ENCODE measurements at regions not wholly inside any gene's neighbourhood (a gene's known extent, or its start where the extent isn't known, plus 50 kb on each side); places are given as distances from the start of the nearest gene placed in this dataset.

DNA sequence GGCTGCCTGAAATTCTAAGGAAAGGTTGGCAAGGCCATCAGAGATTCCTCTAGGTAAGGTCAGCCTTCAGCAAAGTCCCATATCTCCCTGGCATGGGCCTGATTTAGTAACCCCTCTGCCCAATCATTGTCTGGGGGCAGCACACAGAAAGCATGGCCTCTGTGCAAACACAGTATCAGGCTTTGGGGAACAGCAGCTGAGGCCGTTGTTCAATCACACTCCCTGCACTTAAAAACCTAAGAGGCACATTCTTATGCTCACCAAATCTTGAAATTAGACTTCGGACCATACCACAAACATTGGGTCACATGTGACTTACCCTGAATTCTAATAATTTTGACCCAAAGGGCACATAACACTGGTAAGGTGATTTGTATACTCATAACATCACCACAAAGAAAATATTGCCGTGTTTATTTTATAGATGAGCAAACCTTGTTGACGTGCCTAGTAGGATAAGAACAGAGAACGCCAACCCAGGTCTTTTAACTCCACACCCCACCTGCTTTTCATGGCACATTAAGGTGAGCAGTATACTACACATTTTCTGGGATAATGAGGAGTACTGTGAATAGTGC, 212.7 kb downstream of the HNMT start:
- no peaks in the 10 kb centered on the region for H3K4me1 ChIP-seq (ENCODE audit: insufficient read depth, low read length, poor library complexity, severe bottlenecking)
- H3K27me3 ChIP-seq (replicated peaks; ENCODE audit: insufficient read depth, low read depth, low read length, poor library complexity) = no peaks in the 10 kb centered on the region
- H3K4me3 ChIP-seq (ENCODE audit: low read depth, low read length, poor library complexity, severe bottlenecking) = no peak overlapping the region
- no peak for TF ChIP-seq EZH2 (IDR thresholded peaks at IDR 0.05; ENCODE audit: borderline replicate concordance, low read depth, low read length, poor library complexity, severe bottlenecking)
- TF ChIP-seq, protein P1, sequence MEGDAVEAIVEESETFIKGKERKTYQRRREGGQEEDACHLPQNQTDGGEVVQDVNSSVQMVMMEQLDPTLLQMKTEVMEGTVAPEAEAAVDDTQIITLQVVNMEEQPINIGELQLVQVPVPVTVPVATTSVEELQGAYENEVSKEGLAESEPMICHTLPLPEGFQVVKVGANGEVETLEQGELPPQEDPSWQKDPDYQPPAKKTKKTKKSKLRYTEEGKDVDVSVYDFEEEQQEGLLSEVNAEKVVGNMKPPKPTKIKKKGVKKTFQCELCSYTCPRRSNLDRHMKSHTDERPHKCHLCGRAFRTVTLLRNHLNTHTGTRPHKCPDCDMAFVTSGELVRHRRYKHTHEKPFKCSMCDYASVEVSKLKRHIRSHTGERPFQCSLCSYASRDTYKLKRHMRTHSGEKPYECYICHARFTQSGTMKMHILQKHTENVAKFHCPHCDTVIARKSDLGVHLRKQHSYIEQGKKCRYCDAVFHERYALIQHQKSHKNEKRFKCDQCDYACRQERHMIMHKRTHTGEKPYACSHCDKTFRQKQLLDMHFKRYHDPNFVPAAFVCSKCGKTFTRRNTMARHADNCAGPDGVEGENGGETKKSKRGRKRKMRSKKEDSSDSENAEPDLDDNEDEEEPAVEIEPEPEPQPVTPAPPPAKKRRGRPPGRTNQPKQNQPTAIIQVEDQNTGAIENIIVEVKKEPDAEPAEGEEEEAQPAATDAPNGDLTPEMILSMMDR (conservative IDR thresholded peaks at IDR 0.05; ENCODE audit: low read depth, low read length) = no peak
- intact Hi-C loops (cut with micrococcal nuclease; ENCODE audit: unreplicated experiment) = no loop called here
- no peak overlapping the region for H3K27ac ChIP-seq (ENCODE audit: low read depth, low read length, poor library complexity, severe bottlenecking)
- no peak for DNase-seq (ENCODE audit: low spot score)
- CTCF ChIA-PET = no interaction called here
- no peaks in the 10 kb centered on the region for H3K9me3 ChIP-seq (ENCODE audit: low read depth, low read length, poor library complexity, severe bottlenecking)
- POLR2A ChIA-PET (ENCODE audit: low non-redundant PET) = no interaction called here
- BruUV-seq (replicated peaks) = no TSS peak
- H3K36me3 ChIP-seq (ENCODE audit: insufficient read depth, low read length, poor library complexity, severe bottlenecking) = no peaks in the 10 kb centered on the region

DNA sequence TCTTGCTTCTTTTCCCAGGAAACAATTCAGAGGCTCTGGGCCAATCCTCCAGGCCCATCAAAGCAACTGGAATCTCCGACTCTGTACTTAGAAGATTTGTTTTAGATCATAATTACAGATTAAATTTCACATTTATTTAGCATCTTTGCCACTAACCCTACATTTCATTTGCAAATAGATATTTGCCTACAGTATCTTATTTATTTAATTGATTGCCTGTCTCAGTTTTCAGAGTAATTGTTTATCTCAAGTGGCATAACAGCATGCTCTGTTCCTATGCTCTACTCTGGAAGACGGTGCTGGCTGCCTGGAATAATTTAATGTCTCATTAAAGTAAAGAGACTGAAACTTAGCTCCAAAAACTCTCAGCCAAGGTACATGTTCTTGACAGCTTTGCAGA, 213.4 kb downstream of the HNMT start:
- H3K36me3 ChIP-seq (ENCODE audit: insufficient read depth, low read length, poor library complexity, severe bottlenecking) = no peaks in the 10 kb centered on the region
- TF ChIP-seq, protein P1 (conservative IDR thresholded peaks at IDR 0.05; ENCODE audit: low read depth, low read length) = no peak
- no peak for TF ChIP-seq EZH2 (IDR thresholded peaks at IDR 0.05; ENCODE audit: borderline replicate concordance, low read depth, low read length, poor library complexity, severe bottlenecking)
- ChIA-PET CTCF (no interaction called here), POLR2A (ENCODE audit: low non-redundant PET) (no interaction called here)
- DNase-seq (ENCODE audit: low spot score) = no peak
- no peaks in the 10 kb centered on the region for H3K4me1 ChIP-seq (ENCODE audit: insufficient read depth, low read length, poor library complexity, severe bottlenecking)
- no peaks in the 10 kb centered on the region for H3K9me3 ChIP-seq (ENCODE audit: low read depth, low read length, poor library complexity, severe bottlenecking)
- no peaks in the 10 kb centered on the region for H3K27me3 ChIP-seq (replicated peaks; ENCODE audit: insufficient read depth, low read depth, low read length, poor library complexity)
- intact Hi-C loops (cut with micrococcal nuclease; ENCODE audit: unreplicated experiment) = no loop called here
- no TSS peak for BruUV-seq (replicated peaks)
- H3K4me3 ChIP-seq (ENCODE audit: low read depth, low read length, poor library complexity, severe bottlenecking) = no peak overlapping the region
- no peak overlapping the region for H3K27ac ChIP-seq (ENCODE audit: low read depth, low read length, poor library complexity, severe bottlenecking)

DNA sequence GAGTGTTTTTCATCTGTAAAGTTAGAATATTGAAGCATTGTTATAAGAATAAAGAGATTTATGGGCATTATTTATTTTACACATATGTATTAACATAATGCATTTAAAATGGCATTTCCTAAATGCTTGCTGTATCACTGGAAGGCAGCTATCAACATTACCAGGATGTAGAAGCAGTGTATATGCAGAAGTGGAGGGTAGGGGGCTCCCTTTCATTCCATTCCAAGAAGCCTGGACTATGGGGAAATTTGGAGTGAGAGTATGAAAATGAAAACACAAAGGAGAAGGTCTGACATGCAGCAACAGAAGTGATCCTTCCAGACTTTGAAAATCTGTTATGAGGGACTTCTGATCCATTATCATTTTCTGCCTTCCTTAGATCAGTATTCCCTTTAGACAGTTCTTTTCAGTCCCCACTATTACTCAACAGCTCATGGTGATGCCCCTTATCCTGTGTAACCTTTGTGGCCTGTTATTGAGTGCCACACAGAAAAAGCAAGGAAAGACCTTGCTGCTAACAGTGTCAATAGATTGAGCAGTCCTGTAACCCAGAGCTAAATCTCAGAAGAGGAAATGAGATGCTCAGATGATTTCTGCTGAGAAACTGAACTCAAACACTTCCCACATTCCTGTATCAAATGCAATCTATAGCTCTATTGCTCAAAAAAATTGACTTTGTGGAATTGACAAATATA, 216.6 kb downstream of the HNMT start:
- no TSS peak for BruUV-seq (replicated peaks)
- DNase-seq (ENCODE audit: low spot score) = peak; percentile 25
- no peak overlapping the region for H3K27ac ChIP-seq (ENCODE audit: low read depth, low read length, poor library complexity, severe bottlenecking)
- intact Hi-C loops (cut with micrococcal nuclease; ENCODE audit: unreplicated experiment) = loop anchor here (2.0 kb wide), 1 partner anchor 194 kb away; no protein-coding TSS in a partner anchor
- ChIA-PET POLR2A (ENCODE audit: low non-redundant PET) (no interaction called here), CTCF (no interaction called here)
- H3K4me1 ChIP-seq (ENCODE audit: insufficient read depth, low read length, poor library complexity, severe bottlenecking) = no peaks in the 10 kb centered on the region
- H3K4me3 ChIP-seq (ENCODE audit: low read depth, low read length, poor library complexity, severe bottlenecking) = no peak overlapping the region
- no peaks in the 10 kb centered on the region for H3K27me3 ChIP-seq (replicated peaks; ENCODE audit: insufficient read depth, low read depth, low read length, poor library complexity)
- TF ChIP-seq, protein P1 (conservative IDR thresholded peaks at IDR 0.05; ENCODE audit: low read depth, low read length) = peak; percentile 48; the same call in 1 of the 2 replicates
- no peak for TF ChIP-seq EZH2 (IDR thresholded peaks at IDR 0.05; ENCODE audit: borderline replicate concordance, low read depth, low read length, poor library complexity, severe bottlenecking)
- H3K36me3 ChIP-seq (ENCODE audit: insufficient read depth, low read length, poor library complexity, severe bottlenecking) = no peaks in the 10 kb centered on the region
- H3K9me3 ChIP-seq (ENCODE audit: low read depth, low read length, poor library complexity, severe bottlenecking) = no peaks in the 10 kb centered on the region
